ENCODE measurements at regions not wholly inside any gene's neighbourhood (a gene's known extent, or its start where the extent isn't known, plus 50 kb on each side); places are given as distances from the start of the nearest gene placed in this dataset.
"Not testable (repeated sequence)": the region's sequence is repeated elsewhere in the genome, so short reads cannot be mapped to it uniquely, and the experiment has no call there.

- no peak for TF ChIP-seq POLR2A (IDR thresholded peaks at IDR 0.05)
- TF ChIP-seq EP300 (IDR thresholded peaks at IDR 0.05), result no peak
- TF ChIP-seq POLR2AphosphoS5 (IDR thresholded peaks at IDR 0.05), result no peak
- TF ChIP-seq CTCF (IDR thresholded peaks at IDR 0.05), result no peak
- no peaks in the 10 kb centered on the region for H3K9me3 ChIP-seq
- H3K27me3 ChIP-seq, result peaks cover 4% of the 10 kb centered on the region
- no peak overlapping the region for H3K4me3 ChIP-seq
- no peak for DNase-seq (ENCODE audit: low spot score in 2 of 2)
- 69% methylated on average over 3 of the region's 5 CpGs for WGBS
- H3K27ac ChIP-seq, result no peak overlapping the region
- no peaks in the 10 kb centered on the region for H3K4me1 ChIP-seq
- no peaks in the 10 kb centered on the region for H3K36me3 ChIP-seq
Observed at GRCh38 chr9:85487872-85488271, 253.9 kb downstream of the AGTPBP1 start.

- no peak overlapping the region for H3K4me3 ChIP-seq
- H3K36me3 ChIP-seq, result no peaks in the 10 kb centered on the region
- DNase-seq (ENCODE audit: low spot score in 2 of 2), result no peak
- H3K4me1 ChIP-seq, result no peaks in the 10 kb centered on the region
- peaks cover 4% of the 10 kb centered on the region for H3K27me3 ChIP-seq
- 89% methylated on average over 2 of the region's 2 CpGs for WGBS
- no peaks in the 10 kb centered on the region for H3K9me3 ChIP-seq
- TF ChIP-seq CTCF (IDR thresholded peaks at IDR 0.05) (no peak), POLR2A (IDR thresholded peaks at IDR 0.05) (no peak), EP300 (IDR thresholded peaks at IDR 0.05) (no peak), POLR2AphosphoS5 (IDR thresholded peaks at IDR 0.05) (no peak)
- H3K27ac ChIP-seq, result no peak overlapping the region
Observed at GRCh38 chr9:85484235-85484634, 257.5 kb downstream of the AGTPBP1 start.

- TF ChIP-seq POLR2A (IDR thresholded peaks at IDR 0.05) (no peak), EP300 (IDR thresholded peaks at IDR 0.05) (no peak), CTCF (IDR thresholded peaks at IDR 0.05) (no peak), POLR2AphosphoS5 (IDR thresholded peaks at IDR 0.05) (no peak)
- Histone ChIP-seq H3K36me3 (no peaks in the 10 kb centered on the region), H3K4me1 (no peaks in the 10 kb centered on the region), H3K9me3 (no peaks in the 10 kb centered on the region), H3K4me3 (no peak overlapping the region), H3K27me3 (peaks cover 4% of the 10 kb centered on the region), H3K27ac (no peak overlapping the region)
- no peak for DNase-seq (ENCODE audit: low spot score in 2 of 2)
- WGBS, result 71% methylated on average over 4 of the region's 4 CpGs
Observed at GRCh38 chr9:85483208-85483607, 258.5 kb downstream of the AGTPBP1 start.

- 82% methylated on average over 1 of the region's 1 CpG for WGBS
- H3K27ac ChIP-seq, result no peak overlapping the region
- no peaks in the 10 kb centered on the region for H3K4me1 ChIP-seq
- no peaks in the 10 kb centered on the region for H3K9me3 ChIP-seq
- no peaks in the 10 kb centered on the region for H3K36me3 ChIP-seq
- no peaks in the 10 kb centered on the region for H3K27me3 ChIP-seq
- TF ChIP-seq EP300 (IDR thresholded peaks at IDR 0.05) (no peak), POLR2A (IDR thresholded peaks at IDR 0.05) (no peak), CTCF (IDR thresholded peaks at IDR 0.05) (no peak), POLR2AphosphoS5 (IDR thresholded peaks at IDR 0.05) (no peak)
- DNase-seq (ENCODE audit: low spot score in 2 of 2), result no peak
- no peak overlapping the region for H3K4me3 ChIP-seq
Observed at GRCh38 chr9:85479305-85479704, 262.4 kb downstream of the AGTPBP1 start.

- H3K9me3 ChIP-seq, result no peaks in the 10 kb centered on the region
- no peaks in the 10 kb centered on the region for H3K4me1 ChIP-seq
- no peaks in the 10 kb centered on the region for H3K27me3 ChIP-seq
- TF ChIP-seq POLR2A (IDR thresholded peaks at IDR 0.05) (no peak), CTCF (IDR thresholded peaks at IDR 0.05) (no peak), POLR2AphosphoS5 (IDR thresholded peaks at IDR 0.05) (no peak), EP300 (IDR thresholded peaks at IDR 0.05) (no peak)
- DNase-seq (ENCODE audit: low spot score in 2 of 2), result no peak
- WGBS, result 77% methylated on average over 3 of the region's 3 CpGs
- H3K4me3 ChIP-seq, result no peak overlapping the region
- no peak overlapping the region for H3K27ac ChIP-seq
- H3K36me3 ChIP-seq, result no peaks in the 10 kb centered on the region
Observed at GRCh38 chr9:85478847-85479246, 262.9 kb downstream of the AGTPBP1 start.

GRCh38 chr9:85474896-85475295, 266.9 kb downstream of the AGTPBP1 start:
- H3K36me3 ChIP-seq; H3K4me1 ChIP-seq; H3K4me3 ChIP-seq; H3K27me3 ChIP-seq; H3K27ac ChIP-seq; DNase-seq (ENCODE audit: low spot score in 2 of 2); H3K9me3 ChIP-seq: not testable (repeated sequence)
